Skin epidermis (tissue), 12 donors: ENCODE measurements at regions not wholly inside any gene's neighbourhood (a gene's known extent, or its start where the extent isn't known, plus 50 kb on each side); places are given as distances from the start of the nearest gene placed in this dataset.

Source experiments
- H3K27ac ChIP-seq, 21 experiments: fragments of 200-600 bp; sonication (generic) in 11 of 21; one replicate each; pipeline ENCODE4 v1.5.0; 2020; ENCODE audit warnings: mild to moderate bottlenecking in 3 of 21, inconsistent platforms in 2 of 21, moderate library complexity in 2 of 21
- H3K4me3 ChIP-seq, 7 experiments: fragments of 200-600 bp; sonication (generic) in 2 of 7; one replicate each; pipeline ENCODE4 v1.5.0; 2020; ENCODE audit warnings: inconsistent platforms in 2 of 7, mild to moderate bottlenecking in 2 of 7, moderate library complexity in 1 of 7

- no peak overlapping the region for H3K27ac ChIP-seq
- no peak overlapping the region for H3K4me3 ChIP-seq
These were observed 57.8 kb upstream of the RPS6KA2 start for GRCh38 chr6:166684866-166685265.

GRCh38 chr6:166684170-166684569, 57.1 kb upstream of the RPS6KA2 start:
- Histone ChIP-seq H3K27ac (no peak overlapping the region), H3K4me3 (no peak overlapping the region)

- Histone ChIP-seq H3K27ac (no peak overlapping the region), H3K4me3 (no peak overlapping the region)
These were observed 56.4 kb upstream of the RPS6KA2 start for GRCh38 chr6:166683477-166683876.

GRCh38 chr6:166679566-166679965, 52.5 kb upstream of the RPS6KA2 start:
- no peak overlapping the region for H3K4me3 ChIP-seq
- H3K27ac ChIP-seq: no peak overlapping the region

GRCh38 chr6:166678426-166678825, 51.4 kb upstream of the RPS6KA2 start:
- H3K27ac ChIP-seq: no peak overlapping the region

GRCh38 chr6:166677941-166678340, 50.9 kb upstream of the RPS6KA2 start:
- H3K4me3 ChIP-seq: no peak overlapping the region
- H3K27ac ChIP-seq: no peak overlapping the region

More at GRCh38 chr6:166678426-166678825, 51.4 kb upstream of the RPS6KA2 start:
- no peak overlapping the region for H3K4me3 ChIP-seq
